ENCODE measurements at regions not wholly inside any gene's neighbourhood (a gene's known extent, or its start where the extent isn't known, plus 50 kb on each side); places are given as distances from the start of the nearest gene placed in this dataset.

- DNase-seq (ENCODE audit: low spot score): no peak
Measured at GRCh38 chr7:41795276-41795833, 92.5 kb upstream of the INHBA start.

GRCh38 chr7:41793556-41793955 lies 90.7 kb upstream of the INHBA start:
- no peak for DNase-seq (ENCODE audit: low spot score)

GRCh38 chr7:41792120-41792519 lies 89.2 kb upstream of the INHBA start:
- no peak for DNase-seq (ENCODE audit: low spot score)

- DNase-seq (ENCODE audit: low spot score): no peak
Measured at GRCh38 chr7:41788556-41788955, 85.7 kb upstream of the INHBA start.

- no peak for DNase-seq (ENCODE audit: low spot score)
Measured at GRCh38 chr7:41787651-41788350, 84.9 kb upstream of the INHBA start.

- DNase-seq (ENCODE audit: low spot score): no peak
Measured at GRCh38 chr7:41786944-41787343, 84.1 kb upstream of the INHBA start.

DNA sequence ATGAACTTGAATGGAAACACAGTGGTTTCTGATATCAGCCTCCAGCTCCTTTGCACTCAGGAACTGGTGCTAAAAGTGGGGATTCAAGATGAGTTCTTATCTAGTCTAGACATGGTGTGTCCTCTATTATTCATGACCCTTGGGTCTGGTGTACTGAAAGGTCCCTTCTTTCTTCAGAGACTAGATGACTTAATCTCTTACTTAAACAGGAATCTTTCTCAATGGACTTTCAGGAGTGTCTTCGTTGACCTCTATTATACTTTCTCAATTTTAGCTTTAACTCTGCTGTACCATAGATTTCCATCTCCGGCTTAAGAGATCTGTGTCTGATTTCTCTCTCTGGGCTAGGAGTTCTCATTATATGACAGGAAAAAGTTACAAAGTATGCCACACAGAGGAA lies 83.5 kb upstream of the INHBA start:
- DNase-seq (ENCODE audit: low spot score): no peak

DNA sequence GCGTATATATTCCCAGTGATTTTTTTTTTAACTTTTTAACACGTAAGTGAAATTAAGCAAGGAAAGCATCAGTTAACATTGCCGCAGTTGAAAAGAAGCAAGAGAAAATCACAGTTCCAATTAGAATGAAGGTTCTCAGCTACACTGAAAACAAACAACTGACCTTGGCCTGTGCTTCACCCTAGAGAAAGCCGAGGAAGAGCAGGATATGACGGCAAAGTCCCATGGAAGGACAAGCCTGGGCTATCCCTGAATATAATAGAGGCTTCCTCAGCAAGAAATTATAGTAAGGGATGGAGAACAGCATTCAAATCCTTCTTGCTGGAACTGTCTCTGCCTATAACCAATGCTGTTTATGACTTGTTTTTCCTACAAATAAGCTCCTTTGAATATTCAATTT lies 83.0 kb upstream of the INHBA start:
- no peak for DNase-seq (ENCODE audit: low spot score)

GRCh38 chr7:41785265-41785664 lies 82.4 kb upstream of the INHBA start:
- no peak for DNase-seq (ENCODE audit: low spot score)

DNA sequence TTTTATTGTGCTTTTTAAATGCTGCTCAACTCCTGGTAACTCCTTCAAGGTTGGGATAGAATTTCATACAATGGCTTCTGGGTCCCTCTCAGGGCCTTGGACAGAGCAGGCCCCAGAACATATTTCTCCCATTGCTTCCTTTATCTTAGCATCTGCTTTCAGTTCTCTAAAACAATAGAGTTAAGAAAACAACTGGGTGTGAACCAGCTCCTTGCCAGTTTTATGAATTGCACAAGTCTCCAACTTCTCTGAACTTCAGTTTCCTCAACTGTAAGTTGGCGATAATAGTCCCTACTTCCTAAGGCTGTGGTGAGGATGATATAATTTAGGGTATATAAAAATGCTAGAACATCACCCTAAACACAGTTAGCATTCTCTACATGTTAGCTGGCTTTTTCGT lies 77.0 kb upstream of the INHBA start:
- DNase-seq (ENCODE audit: low spot score): no peak

DNA sequence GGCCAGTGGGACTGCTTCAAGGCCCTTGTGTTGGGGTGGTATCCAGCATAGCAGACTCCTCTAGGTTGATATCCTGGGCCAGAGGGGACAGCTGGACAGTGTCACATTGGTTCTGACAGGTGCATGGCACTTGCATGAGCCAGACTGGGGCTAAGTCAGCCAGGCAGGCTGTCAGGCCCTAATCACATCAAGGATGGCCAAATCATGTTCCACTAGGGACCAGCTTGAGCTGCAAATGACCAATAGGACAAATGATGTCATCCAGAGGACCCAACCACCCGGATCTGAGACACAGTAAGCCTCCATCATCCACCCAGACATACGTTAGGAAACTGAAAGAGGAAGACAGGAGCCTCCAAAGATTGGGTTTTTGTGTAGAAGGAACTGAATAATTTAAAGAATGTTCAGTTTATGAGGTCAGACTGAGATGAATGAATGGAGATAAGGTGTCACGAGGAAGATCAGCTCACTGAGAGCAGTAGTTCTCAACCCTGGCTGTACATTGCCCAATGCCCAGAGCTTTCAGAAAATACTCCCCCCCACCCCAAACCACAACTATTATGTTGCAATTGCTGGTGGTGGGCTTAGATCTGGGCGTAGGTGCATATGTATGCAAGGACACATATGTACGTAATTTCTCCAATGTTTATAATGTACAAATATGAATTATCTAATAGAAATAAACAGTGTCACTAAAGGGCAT lies 75.2 kb upstream of the INHBA start:
- DNase-seq (ENCODE audit: low spot score): no peak

GRCh38 chr7:41774966-41775365 lies 72.1 kb upstream of the INHBA start:
- DNase-seq (ENCODE audit: low spot score): no peak

DNA sequence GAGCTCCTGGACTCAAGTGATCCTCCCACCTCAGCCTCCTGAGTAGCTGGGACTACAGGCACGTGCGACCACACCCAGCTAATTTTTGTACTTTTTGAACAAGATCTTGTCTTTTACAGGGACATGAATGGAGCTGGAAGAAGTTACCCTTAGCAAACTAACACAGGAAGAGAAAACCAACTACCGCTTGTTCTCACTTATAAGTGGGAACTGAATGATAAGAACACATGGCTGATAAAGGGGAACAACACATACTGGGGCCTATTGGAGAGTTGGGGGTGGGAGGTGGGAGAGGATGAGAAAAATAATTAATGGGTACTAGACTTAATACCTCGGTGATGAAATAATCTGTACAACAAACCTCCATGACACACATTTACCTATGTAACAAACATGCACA lies 70.9 kb upstream of the INHBA start:
- DNase-seq (ENCODE audit: low spot score): no peak

DNA sequence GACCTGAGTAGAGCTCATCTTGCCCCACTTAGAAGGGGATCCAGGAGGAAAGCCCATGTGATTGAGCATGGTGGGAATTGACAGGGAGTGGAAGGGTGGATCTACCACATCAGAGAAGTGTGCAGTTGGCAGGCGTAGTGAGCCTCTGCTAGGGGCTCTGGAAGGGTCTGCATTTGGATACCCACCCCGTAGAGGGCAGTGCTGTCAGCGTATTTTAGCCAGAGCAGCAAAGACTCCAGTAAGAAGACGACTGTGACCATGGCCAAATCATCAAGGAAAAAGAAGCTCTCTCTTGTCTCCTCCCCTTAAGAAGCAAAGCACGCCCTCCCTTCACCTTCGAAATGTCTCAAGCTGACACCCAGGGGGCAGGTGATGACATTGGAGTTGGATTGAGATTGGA lies 68.8 kb upstream of the INHBA start:
- DNase-seq (ENCODE audit: low spot score): no peak

DNA sequence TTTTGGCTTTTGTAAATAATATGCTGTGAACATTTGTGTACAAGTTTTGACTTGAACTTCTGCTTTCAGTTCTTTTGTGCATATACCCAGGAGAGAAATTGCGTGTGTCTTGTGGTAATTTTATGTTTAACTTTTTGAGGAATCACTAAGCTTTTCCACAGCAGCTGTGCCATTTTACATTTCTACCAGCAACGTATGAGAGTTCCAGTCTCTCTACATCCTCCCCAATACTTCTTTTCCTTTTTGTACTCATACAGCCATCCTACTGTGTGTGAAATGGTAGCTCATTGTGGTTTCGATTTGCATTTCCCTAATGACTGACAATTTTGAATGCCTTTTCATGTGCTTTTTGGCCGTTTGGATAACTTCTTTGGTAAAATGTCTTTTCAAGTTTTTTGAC lies 66.3 kb upstream of the INHBA start:
- DNase-seq (ENCODE audit: low spot score): no peak

DNA sequence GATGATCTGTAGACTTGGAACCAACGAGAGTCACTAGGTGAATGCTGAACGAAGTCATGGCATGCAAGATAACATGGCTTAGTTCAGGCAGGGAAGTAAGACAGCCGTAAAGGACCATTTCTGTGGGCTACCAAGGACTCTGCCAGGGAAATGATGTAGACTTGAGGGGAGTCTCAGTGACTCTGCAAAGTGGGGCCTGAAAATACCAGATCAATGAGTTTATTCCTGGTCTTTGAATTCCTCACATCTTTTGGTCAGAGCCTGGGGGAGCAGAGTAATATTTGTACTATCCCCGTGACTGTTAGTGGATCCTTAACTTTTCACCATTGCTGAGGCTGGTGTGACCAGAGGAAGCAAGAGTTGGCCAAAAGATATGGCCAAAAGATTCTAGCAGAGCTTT lies 60.7 kb upstream of the INHBA start:
- no peak for DNase-seq (ENCODE audit: low spot score)

DNA sequence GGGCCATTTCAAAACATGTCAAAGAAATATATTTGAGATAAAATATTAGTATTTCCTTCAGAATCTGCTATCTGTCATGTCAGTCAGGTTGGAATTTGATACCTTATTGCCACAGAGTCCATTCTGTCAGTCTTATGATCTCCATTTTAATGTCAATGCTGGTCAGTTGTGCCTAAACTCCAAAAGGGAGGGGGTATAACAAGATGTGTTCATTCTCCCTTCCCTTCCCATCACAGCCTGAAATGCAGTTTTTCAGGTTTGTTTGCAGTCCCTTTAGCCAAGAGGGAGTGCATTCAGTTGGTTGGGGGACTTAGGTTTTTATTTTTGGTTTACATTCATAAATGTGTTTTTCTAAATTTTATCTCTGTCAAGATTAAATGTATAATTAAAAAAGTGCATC lies 59.8 kb upstream of the INHBA start:
- DNase-seq (ENCODE audit: low spot score): no peak

- no peak for DNase-seq (ENCODE audit: low spot score)
Measured at GRCh38 chr7:41760293-41760692, 57.4 kb upstream of the INHBA start.

DNA sequence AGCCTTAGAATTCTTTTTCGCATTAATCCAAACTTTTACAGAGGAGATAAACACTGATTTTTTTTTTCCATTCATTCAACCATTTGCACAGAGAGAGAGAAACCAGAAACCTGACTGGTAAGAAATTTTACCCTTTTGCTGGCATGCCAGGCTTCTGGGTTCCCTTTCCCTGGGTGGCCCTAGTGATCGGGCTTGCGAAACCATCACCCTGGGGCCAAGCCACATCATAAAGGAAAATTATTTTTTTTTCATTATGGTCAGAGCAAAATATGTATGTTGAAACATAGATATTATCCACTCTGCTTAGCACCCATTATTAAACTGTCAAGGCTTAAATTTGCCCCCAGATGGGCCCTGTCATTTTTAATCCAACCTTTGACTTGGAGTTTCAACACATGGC lies 55.4 kb upstream of the INHBA start:
- no peak for DNase-seq (ENCODE audit: low spot score)

DNA sequence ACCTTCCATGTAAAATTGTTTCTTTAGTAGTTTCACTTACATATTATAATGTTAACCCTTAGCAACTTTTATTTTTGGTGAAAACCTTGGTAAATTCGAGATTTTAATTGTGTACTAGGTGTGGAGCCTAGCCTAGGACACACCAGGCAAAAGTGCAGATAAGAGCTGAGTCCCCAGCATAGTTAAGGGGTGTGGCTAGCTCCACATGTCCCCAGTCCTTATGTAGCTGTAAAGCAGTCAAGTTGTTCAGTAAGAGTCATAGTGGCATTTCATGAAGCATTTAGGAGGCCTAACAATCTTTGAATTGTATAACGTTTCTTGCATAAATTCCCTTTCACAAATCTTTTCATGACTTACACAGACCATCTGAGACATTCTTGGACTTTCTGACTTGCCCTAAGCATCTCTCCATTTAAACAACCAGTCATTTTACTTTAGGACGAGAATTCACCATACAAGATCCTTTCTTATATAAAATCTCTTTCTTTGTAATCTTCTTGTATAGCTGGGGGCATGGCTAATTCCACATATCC lies 53.8 kb upstream of the INHBA start:
- DNase-seq (ENCODE audit: low spot score): no peak

- no peak for DNase-seq (ENCODE audit: low spot score)
Measured at GRCh38 chr7:41755096-41755495, 52.2 kb upstream of the INHBA start.

DNA sequence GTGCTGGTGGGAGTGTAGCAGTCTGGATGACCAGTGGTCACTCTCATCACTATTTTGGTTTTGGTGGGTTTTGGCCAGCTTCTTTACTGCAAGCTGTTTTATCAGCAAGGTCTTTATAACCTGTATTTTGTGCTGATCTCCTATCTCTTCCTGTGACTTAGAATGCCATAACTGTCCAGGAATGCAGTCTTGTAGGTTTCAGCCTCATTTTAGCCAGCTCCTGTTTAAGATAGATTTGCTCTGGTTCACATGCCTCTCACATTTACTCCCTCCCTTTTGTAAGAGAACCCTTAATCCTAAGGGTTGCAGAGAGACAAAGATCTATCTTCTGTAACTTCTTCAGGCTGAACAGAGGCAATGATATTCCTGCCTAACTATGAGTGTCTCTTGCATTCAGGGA lies 51.2 kb upstream of the INHBA start:
- DNase-seq (ENCODE audit: low spot score): no peak

Data from hepatic stellate cell (primary cell).